K562 (cell line): ENCODE measurements at regions not wholly inside any gene's neighbourhood (a gene's known extent, or its start where the extent isn't known, plus 50 kb on each side); places are given as distances from the start of the nearest gene placed in this dataset.
A peak's percentile ranks its signal among the peaks of the same experiment; 100 is the strongest.

Experiments used
- ATAC-seq: fragments of 200-7000 bp; cut with Tn5 transposase; 3 replicates; pipeline ENCODE4 v1.9.1; 2020; ENCODE audit warnings: moderate library complexity
- BruUV-seq: library from RNA; stranded (reverse); fragments of 400-500 nt; replicated peaks from 2 replicates; lab custom pipeline; 2021; lab: Mats Ljungman, UMichigan
- CTCF ChIA-PET: fragments of 300-600 bp; formaldehyde crosslinking; extraction: SDS; loops from one replicate; lab custom pipeline; 2021; ENCODE audit warnings: low intra/inter-chr PET ratio; lab: Yijun Ruan, JAX
- POLR2A ChIA-PET: fragments of 300-600, 350-650 bp; sonication (Branson Sonifier 250); formaldehyde crosslinking; extraction: SDS; loops from one replicate; lab custom pipeline; 2021; ENCODE audit warnings: antibody characterized with exemption, inconsistent platforms; lab: Yijun Ruan, JAX
- DNase-seq, 4 experiments: peaks; one replicate each; pipeline versions ENCODE4 v3.0.0 to v3.0.0-alpha.2; 2011 to 2018; ENCODE audit warnings: low spot score in 3 of 4, mixed read lengths in 3 of 4; ENCODE audit errors: extremely low read depth in 1 of 4
- FAIRE-seq: peaks from 2 replicates; lab custom pipeline; 2011; peaks lifted over from hg19 to GRCh38; lab: Jason Lieb, UNC
- H2AFZ ChIP-seq: 2 replicates; pipeline ENCODE4 v1.6.0; 2011; ENCODE audit warnings: low read depth, low read length, control low read depth, inconsistent platforms
- H3K27ac ChIP-seq: fragments of 200-600 bp; 3 replicates; pipeline ENCODE4 v1.8.0; 2011; ENCODE audit warnings: low read depth, mild to moderate bottlenecking, control low read depth, inconsistent platforms, low read length, moderate library complexity, mixed read lengths; ENCODE audit errors: extremely low read depth
- H3K27me3 ChIP-seq, 2 experiments: fragments of 300-600 bp in 1 of 2; 2 replicates in 1 of 2; 3 replicates in 1 of 2; pipeline versions ENCODE4 v1.6.0 to v1.8.0; 2011; ENCODE audit warnings: inconsistent platforms in 2 of 2, low read length in 2 of 2, mild to moderate bottlenecking in 1 of 2, mixed read lengths in 1 of 2, moderate library complexity in 1 of 2; ENCODE audit not compliant: control insufficient read depth in 2 of 2, insufficient read depth in 2 of 2
- H3K36me3 ChIP-seq: fragments of 300-600 bp; 3 replicates; pipeline ENCODE4 v1.8.0; 2011; ENCODE audit warnings: mild to moderate bottlenecking, low read length, inconsistent platforms; ENCODE audit not compliant: control insufficient read depth, insufficient read depth
- H3K4me1 ChIP-seq, 2 experiments: fragments of 200-600 bp in 1 of 2; replicated peaks in 1 of 2; 2 replicates in 1 of 2; 3 replicates in 1 of 2; pipeline versions ENCODE4 v1.5.1 to v1.8.0; 2011; ENCODE audit warnings: inconsistent platforms in 2 of 2, low read length in 2 of 2, mild to moderate bottlenecking in 1 of 2, mixed read lengths in 1 of 2, moderate library complexity in 1 of 2; ENCODE audit not compliant: control insufficient read depth in 2 of 2, insufficient read depth in 2 of 2
- H3K4me2 ChIP-seq: 2 replicates; pipeline ENCODE4 v1.6.1; 2011; ENCODE audit warnings: low read length, control low read depth, inconsistent platforms, mixed read lengths; ENCODE audit not compliant: insufficient read depth
- H3K4me3 ChIP-seq: fragments of 200-600 bp; sonication (generic), shearing (Covaris generic); 2 replicates; pipeline ENCODE4 v1.5.1; 2016; ENCODE audit warnings: control low read depth, inconsistent platforms
- H3K79me2 ChIP-seq: fragments of 200-600 bp; 3 replicates; pipeline ENCODE4 v1.8.0; 2011; ENCODE audit warnings: low read length, inconsistent platforms; ENCODE audit not compliant: control insufficient read depth, insufficient read depth
- H3K9ac ChIP-seq, 2 experiments: 2 replicates each; pipeline versions ENCODE4 v1.6.0 to v1.6.1; 2011; ENCODE audit warnings: low read depth in 2 of 2, low read length in 2 of 2, control low read depth in 1 of 2, inconsistent platforms in 1 of 2, mild to moderate bottlenecking in 1 of 2, mixed read lengths in 1 of 2; ENCODE audit not compliant: insufficient read depth in 1 of 2
- H3K9me1 ChIP-seq: one replicate; pipeline ENCODE4 v1.6.0; 2011; ENCODE audit warnings: inconsistent platforms, mild to moderate bottlenecking, low read length, moderate library complexity; ENCODE audit not compliant: control insufficient read depth, insufficient read depth
- H3K9me3 ChIP-seq: replicated peaks from 2 replicates; pipeline ENCODE4 v1.5.1; 2011; ENCODE audit warnings: low read depth, low read length, inconsistent platforms; ENCODE audit not compliant: control insufficient read depth, insufficient read depth
- H4K20me1 ChIP-seq: replicated peaks from 2 replicates; pipeline ENCODE4 v1.6.1; 2011; ENCODE audit warnings: low read length, inconsistent platforms, mixed read lengths; ENCODE audit not compliant: control insufficient read depth, insufficient read depth
- CTCF ChIP-seq, 3 experiments: IDR thresholded peaks in 2 of 3; conservative IDR thresholded peaks in 1 of 3; 2 replicates each; pipeline ENCODE4 v1.5.1; 2011 to 2012; ENCODE audit warnings: low read length in 3 of 3, mild to moderate bottlenecking in 3 of 3, control low read depth in 2 of 3, improper control_type of control experiment in 1 of 3, inconsistent platforms in 1 of 3, low read depth in 1 of 3, mixed read lengths in 1 of 3, moderate library complexity in 1 of 3; ENCODE audit not compliant: insufficient read depth in 2 of 3
- CTCFL ChIP-seq: IDR thresholded peaks from 2 replicates; pipeline ENCODE4 v1.6.1; 2011; ENCODE audit warnings: borderline replicate concordance, low read depth, mild to moderate bottlenecking, moderate library complexity, low read length; ENCODE audit not compliant: insufficient read depth, poor library complexity, severe bottlenecking
- NR2F6 ChIP-seq: fragments of 450-650 bp; formaldehyde crosslinking; IDR thresholded peaks from 2 replicates; pipeline ENCODE4 v1.4.0; 2020; ENCODE audit warnings: mild to moderate bottlenecking
- WGBS: fragments of 100-300 bp; shearing (Covaris generic); methylation state at CpG from one replicate; pipeline ENCODE4 v1.1.6; 2016; ENCODE audit warnings: low coverage, mixed read lengths; ENCODE audit not compliant: insufficient coverage; ENCODE audit errors: missing lambda C conversion rate; 5-methylcytosine and 5-hydroxymethylcytosine counted together
- in situ Hi-C: fragments of 300-500 bp; cut with MboI; formaldehyde crosslinking; loops from 4 replicates; pipeline ENCODE4 v1.15.0; 2018; ENCODE audit warnings: inconsistent platforms, mixed read lengths
- intact Hi-C: fragments of 100-400 bp; cut with micrococcal nuclease; formaldehyde crosslinking; loops from 2 replicates; pipeline ENCODE4 v1.14.2; 2022
- TF ChIP-seq, protein P1 (sequence below): fragments of 250-450 bp; sonication (Bioruptor Pico); IDR thresholded peaks from 2 replicates; pipeline ENCODE4 v1.4.0; 2020; ENCODE audit warnings: mild to moderate bottlenecking, moderate library complexity
- TF ChIP-seq, protein P2 (sequence below): fragments of 450-650 bp; formaldehyde crosslinking; IDR thresholded peaks from 2 replicates; pipeline ENCODE4 v1.4.0; 2020; ENCODE audit warnings: mild to moderate bottlenecking, moderate library complexity

DNA sequence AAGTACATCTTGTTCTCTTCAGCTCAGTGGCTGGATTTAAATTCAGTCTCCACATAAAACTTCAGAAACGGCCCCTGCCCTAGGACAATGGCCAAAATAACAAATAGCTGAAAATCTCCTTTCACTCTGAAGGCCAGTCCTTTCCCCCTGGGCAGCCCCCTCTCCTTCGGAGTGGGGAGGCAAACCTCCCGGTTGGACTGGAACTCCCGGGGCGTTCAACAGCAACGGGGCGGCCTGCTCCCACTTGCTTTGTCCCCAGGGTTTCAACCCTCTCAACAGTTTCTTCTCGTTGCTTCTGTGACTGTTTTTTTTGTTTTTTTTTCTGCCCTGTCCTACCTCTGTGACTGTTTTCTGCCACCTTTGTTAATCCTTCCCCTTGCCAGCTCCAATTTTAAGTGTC lies 102.6 kb upstream of the DUSP22 start (continued):
- TF ChIP-seq, protein P1, sequence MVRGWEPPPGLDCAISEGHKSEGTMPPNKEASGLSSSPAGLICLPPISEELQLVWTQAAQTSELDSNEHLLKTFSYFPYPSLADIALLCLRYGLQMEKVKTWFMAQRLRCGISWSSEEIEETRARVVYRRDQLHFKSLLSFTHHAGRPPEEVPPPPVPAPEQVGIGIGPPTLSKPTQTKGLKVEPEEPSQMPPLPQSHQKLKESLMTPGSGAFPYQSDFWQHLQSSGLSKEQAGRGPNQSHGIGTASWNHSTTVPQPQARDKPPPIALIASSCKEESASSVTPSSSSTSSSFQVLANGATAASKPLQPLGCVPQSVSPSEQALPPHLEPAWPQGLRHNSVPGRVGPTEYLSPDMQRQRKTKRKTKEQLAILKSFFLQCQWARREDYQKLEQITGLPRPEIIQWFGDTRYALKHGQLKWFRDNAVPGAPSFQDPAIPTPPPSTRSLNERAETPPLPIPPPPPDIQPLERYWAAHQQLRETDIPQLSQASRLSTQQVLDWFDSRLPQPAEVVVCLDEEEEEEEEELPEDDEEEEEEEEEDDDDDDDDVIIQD, result no peak
- TF ChIP-seq, protein P2, sequence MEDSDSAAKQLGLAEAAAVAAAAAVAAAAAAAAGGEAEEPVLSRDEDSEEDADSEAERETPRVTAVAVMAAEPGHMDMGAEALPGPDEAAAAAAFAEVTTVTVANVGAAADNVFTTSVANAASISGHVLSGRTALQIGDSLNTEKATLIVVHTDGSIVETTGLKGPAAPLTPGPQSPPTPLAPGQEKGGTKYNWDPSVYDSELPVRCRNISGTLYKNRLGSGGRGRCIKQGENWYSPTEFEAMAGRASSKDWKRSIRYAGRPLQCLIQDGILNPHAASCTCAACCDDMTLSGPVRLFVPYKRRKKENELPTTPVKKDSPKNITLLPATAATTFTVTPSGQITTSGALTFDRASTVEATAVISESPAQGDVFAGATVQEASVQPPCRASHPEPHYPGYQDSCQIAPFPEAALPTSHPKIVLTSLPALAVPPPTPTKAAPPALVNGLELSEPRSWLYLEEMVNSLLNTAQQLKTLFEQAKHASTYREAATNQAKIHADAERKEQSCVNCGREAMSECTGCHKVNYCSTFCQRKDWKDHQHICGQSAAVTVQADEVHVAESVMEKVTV (CRISPR knock-in tag), result no peak
- TF ChIP-seq, all 486 proteins: peak for 0

DNA sequence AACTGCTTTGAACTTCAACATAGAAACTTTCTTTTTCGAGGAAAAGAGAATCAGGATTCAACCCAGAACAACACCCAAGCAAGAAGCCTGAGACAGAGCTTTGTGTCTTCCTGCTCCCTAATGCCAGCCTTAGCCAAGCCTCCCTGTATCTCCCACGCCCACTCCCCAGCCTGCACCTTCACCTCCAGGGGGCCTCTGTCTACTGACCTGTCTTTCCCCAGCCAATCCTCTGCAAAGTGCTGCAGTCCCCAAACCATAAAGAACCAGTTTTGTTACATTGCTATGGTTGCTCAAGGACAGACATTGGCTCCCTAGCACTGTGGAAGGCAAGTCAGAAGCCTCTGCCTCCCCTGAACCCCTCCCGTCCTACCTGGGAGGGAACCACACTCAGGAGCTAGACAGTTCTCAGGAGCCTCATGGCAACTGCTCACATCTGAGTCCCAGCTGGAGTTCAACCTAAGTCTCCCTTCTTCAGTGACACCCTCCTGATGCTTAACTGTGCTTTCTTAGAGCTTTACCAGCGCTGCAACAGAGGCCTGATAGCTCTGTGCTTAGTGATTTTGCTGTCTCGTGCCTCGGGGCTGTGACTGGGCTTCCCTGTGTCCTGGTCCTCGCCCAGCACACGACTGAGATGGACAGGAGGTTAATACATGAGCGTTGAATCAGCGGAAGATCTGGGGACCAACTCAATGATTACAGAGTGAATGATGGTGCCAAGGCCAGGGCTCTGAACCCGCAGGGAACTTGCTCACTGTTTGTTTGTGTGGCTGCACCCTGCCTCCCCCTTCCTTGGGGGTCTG lies 101.5 kb upstream of the DUSP22 start:
- peak; percentile 15; the same call in 1 of the 3 replicates for ATAC-seq
- BruUV-seq, result no TSS peak
- Histone ChIP-seq H3K9me3 (no peaks in the 10 kb centered on the region), H3K36me3 (no peaks in the 10 kb centered on the region), H3K4me2 (no peak overlapping the region), H3K27ac (no peak overlapping the region), H2AFZ (no peak overlapping the region), H4K20me1 (no peaks in the 10 kb centered on the region), H3K9me1 (no peaks in the 10 kb centered on the region), H3K4me1 (peaks cover 0 to 10% of the 10 kb centered on the region in 2 experiments; a peak in 3 of 5 replicates), H3K4me3 (no peak overlapping the region), H3K79me2 (no peaks in the 10 kb centered on the region), H3K27me3 (peaks cover 3 to 24% of the 10 kb centered on the region in 2 experiments; a peak in 3 of 5 replicates), H3K9ac (no peak overlapping the region)
- CTCF ChIA-PET, result interaction anchor here (0.6 kb wide), 1 partner anchor 22 kb away, joined by 5 read pairs; no protein-coding TSS in a partner anchor
- TF ChIP-seq CTCF (IDR thresholded peaks at IDR 0.05 in 2 of 3, conservative IDR thresholded peaks at IDR 0.05 in 1 of 3; ENCODE audit: insufficient read depth in 2 of 3, low read depth in 1 of 3, low read length in 3 of 3), result 0 out of 6 replicates have a peak, but pooled peaks have one; percentile 10 to 21 (median 20)
- TF ChIP-seq NR2F6 (CRISPR knock-in tag), result no peak
- peak; percentile 57 for TF ChIP-seq CTCFL
- intact Hi-C loops, result no loop called here
- no peak for DNase-seq
- in situ Hi-C loops, result no loop called here
- 9% methylated on average over 11 of the region's 11 CpGs for WGBS
- FAIRE-seq, result no peak
- POLR2A ChIA-PET, result interaction anchor here (0.7 to 1.1 kb wide), 2 partner anchors 11 to 316 kb away, joined by 3 read pairs; no protein-coding TSS in a partner anchor
